Thoracic aorta (tissue), 2 donors: ENCODE measurements at regions not wholly inside any gene's neighbourhood (a gene's known extent, or its start where the extent isn't known, plus 50 kb on each side); places are given as distances from the start of the nearest gene placed in this dataset.

Experiments used
- ATAC-seq: fragments of 150-250 bp; one replicate; pipeline ENCODE4 v1.8.0; 2017; ENCODE audit warnings: low read depth; ENCODE audit not compliant: insufficient number of reproducible peaks, low FRiP score
- DNase-seq: peaks from one replicate; pipeline ENCODE4 v3.0.0-alpha.2; 2020; ENCODE audit warnings: low spot score
- H3K27ac ChIP-seq, 2 donors: fragments of 200-600 bp; sonication (generic); 1 replicate in 1 of 2; 2 replicates in 1 of 2; pipeline ENCODE4 v1.5.1; 2016; ENCODE audit warnings: mild to moderate bottlenecking in 2 of 2, moderate library complexity in 2 of 2
- H3K27me3 ChIP-seq: fragments of 200-600 bp; sonication (generic); replicated peaks from 2 replicates; pipeline ENCODE4 v1.6.0; 2016; ENCODE audit warnings: mild to moderate bottlenecking; ENCODE audit not compliant: insufficient read depth
- H3K36me3 ChIP-seq: fragments of 200-600 bp; sonication (generic); one replicate; pipeline ENCODE4 v1.5.1; 2016
- H3K4me1 ChIP-seq, 2 donors: fragments of 200-600 bp; sonication (generic); 1 replicate in 1 of 2; 2 replicates in 1 of 2; pipeline versions ENCODE4 v1.5.1 to v1.6.0; 2016; ENCODE audit warnings: low read depth in 2 of 2, mild to moderate bottlenecking in 1 of 2; ENCODE audit not compliant: control insufficient read depth in 1 of 2
- H3K4me3 ChIP-seq: fragments of 200-600 bp; sonication (generic); 2 replicates; pipeline ENCODE4 v1.5.1; 2016; ENCODE audit warnings: mild to moderate bottlenecking
- H3K9me3 ChIP-seq: fragments of 200-600 bp; sonication (generic); 2 replicates; pipeline ENCODE4 v1.5.1; 2016
- TF ChIP-seq, protein P1 (sequence below): fragments of 200-600 bp; sonication (generic); IDR thresholded peaks from one replicate; pipeline ENCODE4 v1.5.1; 2019; ENCODE audit warnings: antibody characterized with exemption

DNA sequence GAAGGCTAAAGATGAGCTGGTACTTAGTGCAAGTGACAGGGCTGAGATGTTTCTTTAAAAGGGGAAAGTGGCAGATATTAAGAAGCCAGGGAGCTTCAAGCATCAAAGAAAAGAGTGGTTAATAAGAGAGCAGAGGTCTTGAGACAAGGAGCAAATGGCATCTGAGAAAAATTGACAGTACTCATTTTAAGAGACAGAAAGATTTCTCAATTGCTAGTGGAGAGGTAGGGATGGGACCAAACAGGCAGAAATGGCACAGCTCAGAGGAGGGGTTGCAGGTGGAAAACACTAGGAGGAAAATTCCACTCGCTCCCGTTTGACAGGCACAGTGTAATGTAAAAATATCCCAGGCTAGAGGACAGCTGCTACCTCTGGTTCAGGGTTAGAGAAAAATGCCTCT, 593.4 kb upstream of the LRATD1 start:
- no peak overlapping the region for H3K4me3 ChIP-seq
- no peaks in the 10 kb centered on the region for H3K27me3 ChIP-seq
- no peak for ATAC-seq
- no peak for DNase-seq
- no peaks in the 10 kb centered on the region for H3K4me1 ChIP-seq
- no peaks in the 10 kb centered on the region for H3K36me3 ChIP-seq
- no peaks in the 10 kb centered on the region for H3K9me3 ChIP-seq
- no peak overlapping the region for H3K27ac ChIP-seq
- TF ChIP-seq, protein P1, sequence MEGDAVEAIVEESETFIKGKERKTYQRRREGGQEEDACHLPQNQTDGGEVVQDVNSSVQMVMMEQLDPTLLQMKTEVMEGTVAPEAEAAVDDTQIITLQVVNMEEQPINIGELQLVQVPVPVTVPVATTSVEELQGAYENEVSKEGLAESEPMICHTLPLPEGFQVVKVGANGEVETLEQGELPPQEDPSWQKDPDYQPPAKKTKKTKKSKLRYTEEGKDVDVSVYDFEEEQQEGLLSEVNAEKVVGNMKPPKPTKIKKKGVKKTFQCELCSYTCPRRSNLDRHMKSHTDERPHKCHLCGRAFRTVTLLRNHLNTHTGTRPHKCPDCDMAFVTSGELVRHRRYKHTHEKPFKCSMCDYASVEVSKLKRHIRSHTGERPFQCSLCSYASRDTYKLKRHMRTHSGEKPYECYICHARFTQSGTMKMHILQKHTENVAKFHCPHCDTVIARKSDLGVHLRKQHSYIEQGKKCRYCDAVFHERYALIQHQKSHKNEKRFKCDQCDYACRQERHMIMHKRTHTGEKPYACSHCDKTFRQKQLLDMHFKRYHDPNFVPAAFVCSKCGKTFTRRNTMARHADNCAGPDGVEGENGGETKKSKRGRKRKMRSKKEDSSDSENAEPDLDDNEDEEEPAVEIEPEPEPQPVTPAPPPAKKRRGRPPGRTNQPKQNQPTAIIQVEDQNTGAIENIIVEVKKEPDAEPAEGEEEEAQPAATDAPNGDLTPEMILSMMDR, result no peak

DNA sequence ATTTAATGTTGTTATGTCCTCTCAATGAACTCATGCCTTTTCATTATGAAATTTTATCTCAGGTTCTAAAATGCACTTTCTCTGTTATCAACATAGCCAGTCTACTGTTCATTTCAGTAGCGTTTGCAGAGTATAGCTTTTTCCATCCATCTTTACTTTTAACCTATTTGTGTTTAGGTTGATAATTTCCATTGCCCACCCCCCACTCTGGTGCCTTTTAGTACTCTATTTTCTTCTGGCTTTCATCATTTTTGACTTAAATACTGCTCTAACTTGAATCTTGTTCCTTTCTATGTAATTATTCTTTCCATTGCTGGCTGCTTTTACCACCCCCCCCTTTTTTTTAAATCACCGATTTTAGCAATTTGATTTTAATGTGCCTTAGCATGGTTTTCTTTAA, 585.0 kb upstream of the LRATD1 start:
- Histone ChIP-seq H3K27me3 (no peaks in the 10 kb centered on the region), H3K4me1 (no peaks in the 10 kb centered on the region), H3K27ac (no peak overlapping the region), H3K9me3 (no peaks in the 10 kb centered on the region), H3K4me3 (no peak overlapping the region), H3K36me3 (no peaks in the 10 kb centered on the region)
- TF ChIP-seq, protein P1, result no peak
- no peak for ATAC-seq
- DNase-seq, result no peak

DNA sequence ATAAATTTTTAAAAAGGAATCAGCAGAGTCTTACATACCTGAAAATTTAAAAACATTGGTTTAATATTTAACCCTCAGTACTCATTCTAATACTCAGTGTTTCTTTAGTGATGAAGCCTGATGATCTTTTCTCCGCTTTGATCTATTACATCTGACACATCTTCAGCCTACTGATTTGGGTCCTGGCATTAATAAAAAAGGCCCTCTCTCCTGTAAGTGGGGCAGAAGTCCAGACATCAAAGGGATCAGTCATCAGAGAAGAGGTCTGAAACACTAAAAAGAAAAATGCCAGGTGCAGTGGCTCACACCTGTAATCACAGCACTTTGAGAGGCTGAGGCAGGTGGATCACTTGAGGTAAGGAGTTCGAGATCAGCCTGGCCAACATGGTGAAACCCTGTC, 581.1 kb upstream of the LRATD1 start:
- Histone ChIP-seq H3K4me1 (no peaks in the 10 kb centered on the region), H3K27me3 (no peaks in the 10 kb centered on the region), H3K9me3 (no peaks in the 10 kb centered on the region), H3K27ac (no peak overlapping the region), H3K4me3 (no peak overlapping the region), H3K36me3 (no peaks in the 10 kb centered on the region)
- DNase-seq (no peak), ATAC-seq (no peak)
- TF ChIP-seq, protein P1, result no peak

DNA sequence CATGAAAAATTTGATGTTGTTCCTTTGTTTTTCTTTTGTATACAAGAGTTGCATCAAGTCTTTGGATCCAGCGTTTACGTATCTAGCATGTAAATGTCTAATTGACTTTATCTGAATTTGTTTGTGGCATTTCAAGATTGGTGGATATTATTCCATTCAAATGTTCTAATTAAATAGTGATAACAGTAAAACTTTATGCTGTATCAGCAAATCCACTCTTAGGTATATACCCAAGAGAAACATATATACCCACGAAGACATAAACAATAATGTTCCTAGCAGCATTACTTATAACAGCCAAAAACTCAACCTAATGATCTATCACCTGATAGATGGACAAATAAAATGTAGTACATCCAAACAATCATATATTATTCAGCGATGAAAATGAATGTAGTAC, 579.4 kb upstream of the LRATD1 start:
- Histone ChIP-seq H3K9me3 (no peaks in the 10 kb centered on the region), H3K27ac (no peak overlapping the region), H3K4me3 (no peak overlapping the region), H3K36me3 (no peaks in the 10 kb centered on the region), H3K4me1 (no peaks in the 10 kb centered on the region), H3K27me3 (no peaks in the 10 kb centered on the region)
- TF ChIP-seq, protein P1, result no peak
- DNase-seq, result no peak
- ATAC-seq, result no peak

DNA sequence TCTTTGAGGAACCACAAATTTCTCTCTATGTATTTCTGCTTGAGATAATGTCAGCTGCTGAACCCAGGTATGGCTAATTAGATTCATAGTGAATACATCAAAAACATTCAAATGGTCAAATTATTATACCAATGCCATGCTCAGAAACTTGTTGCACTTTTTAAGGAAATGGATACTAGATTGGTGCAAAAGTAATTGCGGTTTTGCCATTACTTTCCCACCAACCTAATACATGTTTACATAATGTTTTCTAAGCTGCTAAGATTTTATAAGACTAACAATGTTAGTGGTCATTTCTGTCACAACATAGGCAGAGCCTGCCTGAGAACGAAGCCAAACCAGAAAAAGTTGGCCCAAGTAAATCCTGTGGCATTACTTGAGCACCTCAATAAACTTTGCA, 568.2 kb upstream of the LRATD1 start:
- no peak for DNase-seq
- no peaks in the 10 kb centered on the region for H3K4me1 ChIP-seq
- H3K4me3 ChIP-seq, result no peak overlapping the region
- H3K9me3 ChIP-seq, result no peaks in the 10 kb centered on the region
- no peaks in the 10 kb centered on the region for H3K27me3 ChIP-seq
- H3K27ac ChIP-seq, result no peak overlapping the region
- ATAC-seq, result no peak
- no peaks in the 10 kb centered on the region for H3K36me3 ChIP-seq
- TF ChIP-seq, protein P1, result no peak
